ENCODE measurements at regions not wholly inside any gene's neighbourhood (a gene's known extent, or its start where the extent isn't known, plus 50 kb on each side); places are given as distances from the start of the nearest gene placed in this dataset.

DNA sequence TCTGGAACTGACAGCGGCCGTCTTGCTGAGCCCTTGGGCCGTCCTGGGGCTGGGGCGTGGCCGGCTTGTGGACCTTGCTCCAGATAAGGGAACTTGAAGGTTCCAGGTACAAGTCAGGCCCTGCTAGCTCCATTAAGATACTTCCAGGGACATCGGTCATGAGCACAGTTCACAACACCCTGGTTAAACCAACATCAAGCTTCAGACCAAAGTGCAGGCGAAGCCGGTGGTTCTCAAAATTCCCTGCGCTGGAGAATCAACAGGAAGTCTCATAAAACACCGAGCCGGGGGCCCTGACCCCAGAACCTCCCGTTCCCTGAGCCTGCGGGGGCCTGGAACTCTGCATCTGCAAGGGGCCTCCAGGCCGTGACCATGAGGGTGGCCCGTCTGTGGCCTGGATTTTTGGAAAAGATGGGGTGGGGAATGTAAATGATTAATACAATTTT is 1043.8 kb downstream of the BRD1 start (continued):
- TF ChIP-seq, protein P1, sequence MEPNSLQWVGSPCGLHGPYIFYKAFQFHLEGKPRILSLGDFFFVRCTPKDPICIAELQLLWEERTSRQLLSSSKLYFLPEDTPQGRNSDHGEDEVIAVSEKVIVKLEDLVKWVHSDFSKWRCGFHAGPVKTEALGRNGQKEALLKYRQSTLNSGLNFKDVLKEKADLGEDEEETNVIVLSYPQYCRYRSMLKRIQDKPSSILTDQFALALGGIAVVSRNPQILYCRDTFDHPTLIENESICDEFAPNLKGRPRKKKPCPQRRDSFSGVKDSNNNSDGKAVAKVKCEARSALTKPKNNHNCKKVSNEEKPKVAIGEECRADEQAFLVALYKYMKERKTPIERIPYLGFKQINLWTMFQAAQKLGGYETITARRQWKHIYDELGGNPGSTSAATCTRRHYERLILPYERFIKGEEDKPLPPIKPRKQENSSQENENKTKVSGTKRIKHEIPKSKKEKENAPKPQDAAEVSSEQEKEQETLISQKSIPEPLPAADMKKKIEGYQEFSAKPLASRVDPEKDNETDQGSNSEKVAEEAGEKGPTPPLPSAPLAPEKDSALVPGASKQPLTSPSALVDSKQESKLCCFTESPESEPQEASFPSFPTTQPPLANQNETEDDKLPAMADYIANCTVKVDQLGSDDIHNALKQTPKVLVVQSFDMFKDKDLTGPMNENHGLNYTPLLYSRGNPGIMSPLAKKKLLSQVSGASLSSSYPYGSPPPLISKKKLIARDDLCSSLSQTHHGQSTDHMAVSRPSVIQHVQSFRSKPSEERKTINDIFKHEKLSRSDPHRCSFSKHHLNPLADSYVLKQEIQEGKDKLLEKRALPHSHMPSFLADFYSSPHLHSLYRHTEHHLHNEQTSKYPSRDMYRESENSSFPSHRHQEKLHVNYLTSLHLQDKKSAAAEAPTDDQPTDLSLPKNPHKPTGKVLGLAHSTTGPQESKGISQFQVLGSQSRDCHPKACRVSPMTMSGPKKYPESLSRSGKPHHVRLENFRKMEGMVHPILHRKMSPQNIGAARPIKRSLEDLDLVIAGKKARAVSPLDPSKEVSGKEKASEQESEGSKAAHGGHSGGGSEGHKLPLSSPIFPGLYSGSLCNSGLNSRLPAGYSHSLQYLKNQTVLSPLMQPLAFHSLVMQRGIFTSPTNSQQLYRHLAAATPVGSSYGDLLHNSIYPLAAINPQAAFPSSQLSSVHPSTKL (CRISPR knock-in tag; IDR thresholded peaks at IDR 0.05), result peak; percentile 57
- peak; percentile 69; the same call in 1 of the 2 replicates for TF ChIP-seq ZSCAN25 (CRISPR knock-in tag; IDR thresholded peaks at IDR 0.05)
- no peak for TF ChIP-seq CBX2 (IDR thresholded peaks at IDR 0.05; ENCODE audit: low read depth, low read length)
- no peak for TF ChIP-seq CBX2 (CRISPR knock-in tag; IDR thresholded peaks at IDR 0.05; ENCODE audit: low read depth)
- no peak for TF ChIP-seq ZNF768 (CRISPR knock-in tag; IDR thresholded peaks at IDR 0.05)
- no peak for TF ChIP-seq HDAC6 (IDR thresholded peaks at IDR 0.05; ENCODE audit: low read depth, low read length)
- no peak for TF ChIP-seq GABPA (IDR thresholded peaks at IDR 0.05; ENCODE audit: low read depth, low read length)
- peak; percentile 26; the same call in 1 of the 2 replicates for TF ChIP-seq GABPA (CRISPR knock-in tag; IDR thresholded peaks at IDR 0.05; ENCODE audit: low read depth)
- TF ChIP-seq, protein P2, sequence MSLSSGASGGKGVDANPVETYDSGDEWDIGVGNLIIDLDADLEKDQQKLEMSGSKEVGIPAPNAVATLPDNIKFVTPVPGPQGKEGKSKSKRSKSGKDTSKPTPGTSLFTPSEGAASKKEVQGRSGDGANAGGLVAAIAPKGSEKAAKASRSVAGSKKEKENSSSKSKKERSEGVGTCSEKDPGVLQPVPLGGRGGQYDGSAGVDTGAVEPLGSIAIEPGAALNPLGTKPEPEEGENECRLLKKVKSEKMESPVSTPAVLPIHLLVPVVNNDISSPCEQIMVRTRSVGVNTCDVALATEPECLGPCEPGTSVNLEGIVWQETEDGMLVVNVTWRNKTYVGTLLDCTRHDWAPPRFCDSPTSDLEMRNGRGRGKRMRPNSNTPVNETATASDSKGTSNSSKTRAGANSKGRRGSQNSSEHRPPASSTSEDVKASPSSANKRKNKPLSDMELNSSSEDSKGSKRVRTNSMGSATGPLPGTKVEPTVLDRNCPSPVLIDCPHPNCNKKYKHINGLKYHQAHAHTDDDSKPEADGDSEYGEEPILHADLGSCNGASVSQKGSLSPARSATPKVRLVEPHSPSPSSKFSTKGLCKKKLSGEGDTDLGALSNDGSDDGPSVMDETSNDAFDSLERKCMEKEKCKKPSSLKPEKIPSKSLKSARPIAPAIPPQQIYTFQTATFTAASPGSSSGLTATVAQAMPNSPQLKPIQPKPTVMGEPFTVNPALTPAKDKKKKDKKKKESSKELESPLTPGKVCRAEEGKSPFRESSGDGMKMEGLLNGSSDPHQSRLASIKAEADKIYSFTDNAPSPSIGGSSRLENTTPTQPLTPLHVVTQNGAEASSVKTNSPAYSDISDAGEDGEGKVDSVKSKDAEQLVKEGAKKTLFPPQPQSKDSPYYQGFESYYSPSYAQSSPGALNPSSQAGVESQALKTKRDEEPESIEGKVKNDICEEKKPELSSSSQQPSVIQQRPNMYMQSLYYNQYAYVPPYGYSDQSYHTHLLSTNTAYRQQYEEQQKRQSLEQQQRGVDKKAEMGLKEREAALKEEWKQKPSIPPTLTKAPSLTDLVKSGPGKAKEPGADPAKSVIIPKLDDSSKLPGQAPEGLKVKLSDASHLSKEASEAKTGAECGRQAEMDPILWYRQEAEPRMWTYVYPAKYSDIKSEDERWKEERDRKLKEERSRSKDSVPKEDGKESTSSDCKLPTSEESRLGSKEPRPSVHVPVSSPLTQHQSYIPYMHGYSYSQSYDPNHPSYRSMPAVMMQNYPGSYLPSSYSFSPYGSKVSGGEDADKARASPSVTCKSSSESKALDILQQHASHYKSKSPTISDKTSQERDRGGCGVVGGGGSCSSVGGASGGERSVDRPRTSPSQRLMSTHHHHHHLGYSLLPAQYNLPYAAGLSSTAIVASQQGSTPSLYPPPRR (CRISPR knock-in tag; IDR thresholded peaks at IDR 0.05; ENCODE audit: borderline replicate concordance), result 0 out of 2 replicates have a peak, but pooled peaks have one; percentile 34
- no peak for TF ChIP-seq STAT5B (CRISPR knock-in tag; IDR thresholded peaks at IDR 0.05)
- peak; percentile 75; the same call in 1 of the 2 replicates for TF ChIP-seq TBX2 (CRISPR knock-in tag; IDR thresholded peaks at IDR 0.05; ENCODE audit: borderline replicate concordance)
- no peak for TF ChIP-seq ZNF34 (CRISPR knock-in tag; IDR thresholded peaks at IDR 0.05; ENCODE audit: borderline replicate concordance)
- TF ChIP-seq, protein P3, sequence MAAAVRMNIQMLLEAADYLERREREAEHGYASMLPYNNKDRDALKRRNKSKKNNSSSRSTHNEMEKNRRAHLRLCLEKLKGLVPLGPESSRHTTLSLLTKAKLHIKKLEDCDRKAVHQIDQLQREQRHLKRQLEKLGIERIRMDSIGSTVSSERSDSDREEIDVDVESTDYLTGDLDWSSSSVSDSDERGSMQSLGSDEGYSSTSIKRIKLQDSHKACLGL (CRISPR knock-in tag; IDR thresholded peaks at IDR 0.05), result no peak
- TF ChIP-seq, protein P4, sequence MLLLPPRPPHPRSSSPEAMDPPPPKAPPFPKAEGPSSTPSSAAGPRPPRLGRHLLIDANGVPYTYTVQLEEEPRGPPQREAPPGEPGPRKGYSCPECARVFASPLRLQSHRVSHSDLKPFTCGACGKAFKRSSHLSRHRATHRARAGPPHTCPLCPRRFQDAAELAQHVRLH (CRISPR knock-in tag; IDR thresholded peaks at IDR 0.05; ENCODE audit: borderline replicate concordance, low read depth), result 0 out of 2 replicates have a peak, but pooled peaks have one; percentile 17
- 0 out of 2 replicates have a peak, but pooled peaks have one; percentile 29 for TF ChIP-seq MIXL1 (CRISPR knock-in tag; IDR thresholded peaks at IDR 0.05)
- 0 out of 2 replicates have a peak, but pooled peaks have one; percentile 26 for TF ChIP-seq ZMYM2 (CRISPR knock-in tag; IDR thresholded peaks at IDR 0.05)
- TF ChIP-seq, protein P5, sequence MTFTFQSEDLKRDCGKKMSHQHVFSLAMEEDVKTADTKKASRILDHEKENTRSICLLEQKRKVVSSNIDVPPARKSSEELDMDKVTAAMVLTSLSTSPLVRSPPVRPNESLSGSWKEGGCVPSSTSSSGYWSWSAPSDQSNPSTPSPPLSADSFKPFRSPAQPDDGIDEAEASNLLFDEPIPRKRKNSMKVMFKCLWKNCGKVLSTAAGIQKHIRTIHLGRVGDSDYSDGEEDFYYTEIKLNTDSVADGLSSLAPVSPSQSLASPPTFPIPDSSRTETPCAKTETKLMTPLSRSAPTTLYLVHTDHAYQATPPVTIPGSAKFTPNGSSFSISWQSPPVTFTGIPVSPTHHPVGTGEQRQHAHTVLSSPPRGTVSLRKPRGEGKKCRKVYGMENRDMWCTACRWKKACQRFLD (CRISPR knock-in tag; IDR thresholded peaks at IDR 0.05; ENCODE audit: borderline replicate concordance), result no peak
- TF ChIP-seq, protein P6, sequence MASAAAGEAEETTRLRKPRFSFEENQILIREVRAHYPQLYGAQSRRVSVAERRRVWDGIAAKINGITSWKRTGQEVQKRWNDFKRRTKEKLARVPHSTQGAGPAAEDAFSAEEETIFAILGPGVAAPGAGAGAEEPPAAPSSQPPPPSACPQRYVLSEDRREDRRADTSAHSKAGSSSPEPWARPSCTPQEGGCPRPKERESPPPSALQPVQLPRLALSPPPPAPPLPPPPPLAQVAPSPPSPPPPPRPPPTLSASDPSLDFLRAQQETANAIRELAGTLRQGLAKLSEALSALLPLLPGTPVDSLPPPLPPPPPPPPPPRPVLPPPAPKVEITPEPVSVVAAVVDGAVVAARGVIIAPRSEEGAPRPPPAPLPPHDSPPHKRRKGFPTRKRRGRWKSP (CRISPR knock-in tag; IDR thresholded peaks at IDR 0.05), result no peak

All from HepG2 (cell line).